ENCODE measurements at regions not wholly inside any gene's neighbourhood (a gene's known extent, or its start where the extent isn't known, plus 50 kb on each side); places are given as distances from the start of the nearest gene placed in this dataset.

- H3K27ac ChIP-seq (replicated peaks): no peak overlapping the region
- H3K27me3 ChIP-seq (ENCODE audit: insufficient read depth, poor library complexity, severe bottlenecking): no peaks in the 10 kb centered on the region
- no peak overlapping the region for H3K4me3 ChIP-seq (replicated peaks; ENCODE audit: insufficient read depth, low read length)
- no peak for DNase-seq (ENCODE audit: low read depth in 1 of 2, low spot score in 1 of 2)
- TF ChIP-seq GABPA (IDR thresholded peaks at IDR 0.05; ENCODE audit: low read depth) (no peak), CTCF (IDR thresholded peaks at IDR 0.05; ENCODE audit: insufficient read depth, low read length) (no peak), SPI1 (IDR thresholded peaks at IDR 0.05; ENCODE audit: borderline replicate concordance, low read depth) (no peak), POLR2AphosphoS5 (IDR thresholded peaks at IDR 0.05; ENCODE audit: low read depth) (no peak)
- TF ChIP-seq, protein P1, sequence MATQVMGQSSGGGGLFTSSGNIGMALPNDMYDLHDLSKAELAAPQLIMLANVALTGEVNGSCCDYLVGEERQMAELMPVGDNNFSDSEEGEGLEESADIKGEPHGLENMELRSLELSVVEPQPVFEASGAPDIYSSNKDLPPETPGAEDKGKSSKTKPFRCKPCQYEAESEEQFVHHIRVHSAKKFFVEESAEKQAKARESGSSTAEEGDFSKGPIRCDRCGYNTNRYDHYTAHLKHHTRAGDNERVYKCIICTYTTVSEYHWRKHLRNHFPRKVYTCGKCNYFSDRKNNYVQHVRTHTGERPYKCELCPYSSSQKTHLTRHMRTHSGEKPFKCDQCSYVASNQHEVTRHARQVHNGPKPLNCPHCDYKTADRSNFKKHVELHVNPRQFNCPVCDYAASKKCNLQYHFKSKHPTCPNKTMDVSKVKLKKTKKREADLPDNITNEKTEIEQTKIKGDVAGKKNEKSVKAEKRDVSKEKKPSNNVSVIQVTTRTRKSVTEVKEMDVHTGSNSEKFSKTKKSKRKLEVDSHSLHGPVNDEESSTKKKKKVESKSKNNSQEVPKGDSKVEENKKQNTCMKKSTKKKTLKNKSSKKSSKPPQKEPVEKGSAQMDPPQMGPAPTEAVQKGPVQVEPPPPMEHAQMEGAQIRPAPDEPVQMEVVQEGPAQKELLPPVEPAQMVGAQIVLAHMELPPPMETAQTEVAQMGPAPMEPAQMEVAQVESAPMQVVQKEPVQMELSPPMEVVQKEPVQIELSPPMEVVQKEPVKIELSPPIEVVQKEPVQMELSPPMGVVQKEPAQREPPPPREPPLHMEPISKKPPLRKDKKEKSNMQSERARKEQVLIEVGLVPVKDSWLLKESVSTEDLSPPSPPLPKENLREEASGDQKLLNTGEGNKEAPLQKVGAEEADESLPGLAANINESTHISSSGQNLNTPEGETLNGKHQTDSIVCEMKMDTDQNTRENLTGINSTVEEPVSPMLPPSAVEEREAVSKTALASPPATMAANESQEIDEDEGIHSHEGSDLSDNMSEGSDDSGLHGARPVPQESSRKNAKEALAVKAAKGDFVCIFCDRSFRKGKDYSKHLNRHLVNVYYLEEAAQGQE (IDR thresholded peaks at IDR 0.05; ENCODE audit: insufficient replicate concordance, low read depth): no peak
These were observed 226.7 kb downstream of the RFC3 start for GRCh38 chr13:34044660-34045080.

GRCh38 chr13:34046457-34046856 is 228.5 kb downstream of the RFC3 start:
- Histone ChIP-seq H3K27me3 (ENCODE audit: insufficient read depth, poor library complexity, severe bottlenecking) (no peaks in the 10 kb centered on the region), H3K27ac (replicated peaks) (no peak overlapping the region), H3K4me3 (replicated peaks; ENCODE audit: insufficient read depth, low read length) (no peak overlapping the region)
- no peak for DNase-seq (ENCODE audit: low read depth in 1 of 2, low spot score in 1 of 2)
- TF ChIP-seq POLR2AphosphoS5 (IDR thresholded peaks at IDR 0.05; ENCODE audit: low read depth) (no peak), GABPA (IDR thresholded peaks at IDR 0.05; ENCODE audit: low read depth) (no peak), SPI1 (IDR thresholded peaks at IDR 0.05; ENCODE audit: borderline replicate concordance, low read depth) (no peak), CTCF (IDR thresholded peaks at IDR 0.05; ENCODE audit: insufficient read depth, low read length) (no peak)
- TF ChIP-seq, protein P1 (IDR thresholded peaks at IDR 0.05; ENCODE audit: insufficient replicate concordance, low read depth): no peak

DNA sequence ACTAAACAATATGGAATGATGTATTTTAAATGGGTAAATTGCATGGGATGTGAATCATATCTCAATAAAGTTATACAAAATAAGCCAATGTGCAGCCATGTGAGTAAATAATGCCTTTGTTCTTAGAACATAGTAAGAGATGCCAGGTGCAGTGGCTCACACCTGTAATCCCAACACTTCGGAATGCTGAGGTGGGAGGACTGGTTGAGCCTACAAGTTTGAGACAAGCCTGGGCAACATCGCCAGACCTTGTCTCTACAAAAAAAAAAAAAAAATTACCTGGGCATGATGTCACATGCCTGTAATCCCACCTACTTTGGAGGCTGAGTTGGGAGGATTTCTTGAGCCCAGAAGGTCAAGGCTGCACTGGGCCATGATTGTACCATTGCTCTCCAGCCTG is 230.7 kb downstream of the RFC3 start:
- no peak for DNase-seq (ENCODE audit: low read depth in 1 of 2, low spot score in 1 of 2)
- Histone ChIP-seq H3K4me3 (replicated peaks; ENCODE audit: insufficient read depth, low read length) (no peak overlapping the region), H3K27ac (replicated peaks) (no peak overlapping the region), H3K27me3 (ENCODE audit: insufficient read depth, poor library complexity, severe bottlenecking) (no peaks in the 10 kb centered on the region)
- TF ChIP-seq SPI1 (IDR thresholded peaks at IDR 0.05; ENCODE audit: borderline replicate concordance, low read depth) (no peak), GABPA (IDR thresholded peaks at IDR 0.05; ENCODE audit: low read depth) (no peak), CTCF (IDR thresholded peaks at IDR 0.05; ENCODE audit: insufficient read depth, low read length) (no peak), POLR2AphosphoS5 (IDR thresholded peaks at IDR 0.05; ENCODE audit: low read depth) (no peak)
- TF ChIP-seq, protein P1 (IDR thresholded peaks at IDR 0.05; ENCODE audit: insufficient replicate concordance, low read depth): no peak

All from HL-60 (cell line).